Spleen (tissue), 7 donors: ENCODE measurements at regions not wholly inside any gene's neighbourhood (a gene's known extent, or its start where the extent isn't known, plus 50 kb on each side); places are given as distances from the start of the nearest gene placed in this dataset.

Experiments used
- CTCF ChIP-seq, 11 experiments: fragments of 200-600 bp in 7 of 11; fragments of 450-650 bp in 4 of 11; sonication (generic) in 4 of 11; IDR thresholded peaks in 8 of 11; conservative IDR thresholded peaks in 3 of 11; 1 replicate in 7 of 11; 2 replicates in 4 of 11; pipeline versions ENCODE4 v1.4.0 to v1.8.0; 2016 to 2021; ENCODE audit warnings: antibody characterized with exemption in 11 of 11, inconsistent platforms in 4 of 11, mild to moderate bottlenecking in 1 of 11
- POLR2AphosphoS5 ChIP-seq, 3 donors: sonication (generic); formaldehyde crosslinking; IDR thresholded peaks; one replicate each; pipeline ENCODE4 v1.5.1; 2017; ENCODE audit warnings: antibody characterized with exemption in 3 of 3
- donor health status: DM: no; HTN: no; CAD: no; lungs with moderate emphysema.
- donor health status: DM: no; HTN: no; CAD: no.
- donor health status: DM: no; HTN: no; CAD: no.

GRCh38 chr18:76251691-76252090 lies 243.4 kb downstream of the ZNF516 start:
- TF ChIP-seq POLR2AphosphoS5 (IDR thresholded peaks at IDR 0.05), result no peak
- no peak for TF ChIP-seq CTCF (IDR thresholded peaks at IDR 0.05 in 8 of 11, conservative IDR thresholded peaks at IDR 0.05 in 3 of 11)
